GM19351 (cell line): ENCODE measurements at regions not wholly inside any gene's neighbourhood (a gene's known extent, or its start where the extent isn't known, plus 50 kb on each side); places are given as distances from the start of the nearest gene placed in this dataset.
"Not testable (repeated sequence)": the region's sequence is repeated elsewhere in the genome, so short reads cannot be mapped to it uniquely, and the experiment has no call there.

ENCODE experiments used
- ATAC-seq: cut with Tn5 transposase; IDR thresholded peaks from one replicate; pipeline ENCODE4 v1.9.1; 2021; ENCODE audit warnings: mild to moderate bottlenecking, moderate library complexity; ENCODE audit not compliant: unreplicated experiment

DNA sequence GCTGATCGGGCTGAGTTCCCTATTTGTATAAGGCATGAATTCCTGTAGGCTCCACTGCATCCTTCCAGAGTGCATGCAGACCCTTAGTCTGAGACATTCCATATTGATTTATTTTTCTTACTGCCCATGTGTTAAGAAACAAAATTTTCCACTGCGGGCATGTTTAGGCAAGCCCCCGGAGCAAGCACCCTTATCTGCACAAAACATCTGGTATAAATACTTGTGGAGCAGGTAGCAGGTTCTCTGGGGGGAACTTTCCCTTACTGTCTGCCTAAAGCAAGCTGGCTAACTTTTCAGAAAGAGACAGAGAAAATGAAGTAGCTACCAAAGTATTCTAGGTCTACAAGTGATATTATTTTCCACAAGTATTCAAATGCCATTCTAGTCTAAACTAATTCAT, 1338.5 kb upstream of the PCDH10 start:
- not testable (repeated sequence) for ATAC-seq
